Keratinocyte (primary cell): ENCODE measurements at regions not wholly inside any gene's neighbourhood (a gene's known extent, or its start where the extent isn't known, plus 50 kb on each side); places are given as distances from the start of the nearest gene placed in this dataset.

Source experiments
- EZH2 ChIP-seq: IDR thresholded peaks from one replicate; pipeline ENCODE4 v1.6.1; 2012; ENCODE audit warnings: inconsistent platforms, mild to moderate bottlenecking, low read length, moderate library complexity
- TF ChIP-seq, protein P1 (sequence below), 3 experiments: IDR thresholded peaks in 1 of 3; conservative IDR thresholded peaks in 1 of 3; optimal IDR thresholded peaks in 1 of 3; 2 replicates in 2 of 3; 3 replicates in 1 of 3; pipeline versions ENCODE3 to v1.5.1; 2011; ENCODE audit warnings: low read length in 3 of 3, mild to moderate bottlenecking in 3 of 3, moderate library complexity in 2 of 3, control low read depth in 1 of 3, inconsistent platforms in 1 of 3; ENCODE audit not compliant: insufficient read depth in 2 of 3; ENCODE audit errors: extremely low read depth in 1 of 3

DNA sequence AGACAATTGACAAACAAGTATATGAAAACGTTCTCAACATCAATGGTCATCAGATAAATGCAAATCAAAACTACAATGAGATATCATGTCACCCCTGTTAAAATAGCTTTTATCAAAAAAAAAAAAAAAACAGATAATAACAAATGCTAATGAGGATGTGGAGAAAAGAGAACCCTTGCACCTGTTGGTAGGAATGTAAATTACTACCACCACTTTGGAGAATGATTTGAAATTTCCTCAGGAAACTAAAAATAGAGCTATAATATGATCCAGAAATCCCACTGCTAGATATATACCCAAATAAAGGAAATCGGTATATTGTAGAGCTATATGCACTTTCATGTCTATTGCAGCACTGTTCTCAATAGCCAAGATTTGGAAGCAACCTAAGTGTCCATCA lies 470.6 kb upstream of the FSTL5 start:
- TF ChIP-seq, protein P1, sequence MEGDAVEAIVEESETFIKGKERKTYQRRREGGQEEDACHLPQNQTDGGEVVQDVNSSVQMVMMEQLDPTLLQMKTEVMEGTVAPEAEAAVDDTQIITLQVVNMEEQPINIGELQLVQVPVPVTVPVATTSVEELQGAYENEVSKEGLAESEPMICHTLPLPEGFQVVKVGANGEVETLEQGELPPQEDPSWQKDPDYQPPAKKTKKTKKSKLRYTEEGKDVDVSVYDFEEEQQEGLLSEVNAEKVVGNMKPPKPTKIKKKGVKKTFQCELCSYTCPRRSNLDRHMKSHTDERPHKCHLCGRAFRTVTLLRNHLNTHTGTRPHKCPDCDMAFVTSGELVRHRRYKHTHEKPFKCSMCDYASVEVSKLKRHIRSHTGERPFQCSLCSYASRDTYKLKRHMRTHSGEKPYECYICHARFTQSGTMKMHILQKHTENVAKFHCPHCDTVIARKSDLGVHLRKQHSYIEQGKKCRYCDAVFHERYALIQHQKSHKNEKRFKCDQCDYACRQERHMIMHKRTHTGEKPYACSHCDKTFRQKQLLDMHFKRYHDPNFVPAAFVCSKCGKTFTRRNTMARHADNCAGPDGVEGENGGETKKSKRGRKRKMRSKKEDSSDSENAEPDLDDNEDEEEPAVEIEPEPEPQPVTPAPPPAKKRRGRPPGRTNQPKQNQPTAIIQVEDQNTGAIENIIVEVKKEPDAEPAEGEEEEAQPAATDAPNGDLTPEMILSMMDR (optimal IDR thresholded peaks at IDR 0.05 in 1 of 3, IDR thresholded peaks at IDR 0.05 in 1 of 3, conservative IDR thresholded peaks at IDR 0.05 in 1 of 3; ENCODE audit: extremely low read depth in 1 of 3, insufficient read depth in 2 of 3, low read length in 3 of 3): no peak
- TF ChIP-seq EZH2: no peak
